ENCODE measurements at regions not wholly inside any gene's neighbourhood (a gene's known extent, or its start where the extent isn't known, plus 50 kb on each side); places are given as distances from the start of the nearest gene placed in this dataset.

DNA sequence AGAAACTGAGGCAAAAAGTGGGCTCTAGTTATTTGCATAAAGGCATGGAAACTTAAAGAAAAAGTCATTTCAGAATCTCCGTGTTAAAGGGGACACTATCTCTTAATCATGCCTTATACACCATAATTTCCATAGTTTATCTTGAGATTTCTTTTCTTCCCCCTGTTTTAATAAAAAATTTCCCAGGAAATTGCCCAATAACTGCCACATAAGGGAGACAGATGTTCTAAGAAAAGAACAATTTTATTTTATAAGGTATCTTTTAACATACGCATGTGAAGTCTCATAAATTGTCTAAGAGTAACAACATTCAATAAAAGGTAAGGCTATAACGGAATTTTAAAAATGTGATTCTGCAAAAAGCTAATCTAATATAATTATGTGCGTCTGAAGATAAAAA, 371.3 kb downstream of the IRS2 start:
- TF ChIP-seq, protein P1, sequence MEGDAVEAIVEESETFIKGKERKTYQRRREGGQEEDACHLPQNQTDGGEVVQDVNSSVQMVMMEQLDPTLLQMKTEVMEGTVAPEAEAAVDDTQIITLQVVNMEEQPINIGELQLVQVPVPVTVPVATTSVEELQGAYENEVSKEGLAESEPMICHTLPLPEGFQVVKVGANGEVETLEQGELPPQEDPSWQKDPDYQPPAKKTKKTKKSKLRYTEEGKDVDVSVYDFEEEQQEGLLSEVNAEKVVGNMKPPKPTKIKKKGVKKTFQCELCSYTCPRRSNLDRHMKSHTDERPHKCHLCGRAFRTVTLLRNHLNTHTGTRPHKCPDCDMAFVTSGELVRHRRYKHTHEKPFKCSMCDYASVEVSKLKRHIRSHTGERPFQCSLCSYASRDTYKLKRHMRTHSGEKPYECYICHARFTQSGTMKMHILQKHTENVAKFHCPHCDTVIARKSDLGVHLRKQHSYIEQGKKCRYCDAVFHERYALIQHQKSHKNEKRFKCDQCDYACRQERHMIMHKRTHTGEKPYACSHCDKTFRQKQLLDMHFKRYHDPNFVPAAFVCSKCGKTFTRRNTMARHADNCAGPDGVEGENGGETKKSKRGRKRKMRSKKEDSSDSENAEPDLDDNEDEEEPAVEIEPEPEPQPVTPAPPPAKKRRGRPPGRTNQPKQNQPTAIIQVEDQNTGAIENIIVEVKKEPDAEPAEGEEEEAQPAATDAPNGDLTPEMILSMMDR (IDR thresholded peaks at IDR 0.05 in 8 of 11, conservative IDR thresholded peaks at IDR 0.05 in 3 of 11) = no peak
- no peak for TF ChIP-seq POLR2A (IDR thresholded peaks at IDR 0.05)
- no peak for TF ChIP-seq POLR2AphosphoS5 (IDR thresholded peaks at IDR 0.05)

Data from spleen (tissue), 7 donors.